ENCODE measurements at regions not wholly inside any gene's neighbourhood (a gene's known extent, or its start where the extent isn't known, plus 50 kb on each side); places are given as distances from the start of the nearest gene placed in this dataset.

DNA sequence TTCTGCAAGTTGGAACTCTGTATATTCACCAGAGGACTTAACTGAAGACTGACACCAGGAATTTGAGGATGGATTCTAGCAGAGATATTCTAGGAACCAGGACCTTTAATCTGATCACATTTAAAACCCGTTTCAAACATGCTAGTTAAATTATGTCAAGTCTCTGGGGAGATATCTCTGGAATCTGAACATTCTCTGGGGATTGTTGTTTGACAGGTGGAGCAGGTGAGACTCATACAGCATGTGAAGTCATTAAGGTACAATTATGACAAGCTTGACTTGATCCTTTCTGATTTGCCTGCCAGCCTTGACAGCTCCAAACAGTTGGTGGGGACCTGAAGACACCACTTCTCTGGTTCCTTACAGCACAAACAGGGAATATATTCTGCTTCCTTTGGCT, 100.3 kb downstream of the FAT3 start:
- TF ChIP-seq SUZ12 (IDR thresholded peaks at IDR 0.05) (no peak), SP1 (IDR thresholded peaks at IDR 0.05) (no peak), ARNT (IDR thresholded peaks at IDR 0.05) (no peak), LEF1 (IDR thresholded peaks at IDR 0.05; ENCODE audit: borderline replicate concordance) (no peak), BHLHE40 (IDR thresholded peaks at IDR 0.05; ENCODE audit: borderline replicate concordance) (no peak), ELF4 (IDR thresholded peaks at IDR 0.05) (no peak), TARDBP (IDR thresholded peaks at IDR 0.05) (no peak), NFRKB (IDR thresholded peaks at IDR 0.05) (no peak), FOXM1 (IDR thresholded peaks at IDR 0.05; ENCODE audit: borderline replicate concordance) (no peak), HDGF (IDR thresholded peaks at IDR 0.05; ENCODE audit: borderline replicate concordance) (no peak), FOXA1 (IDR thresholded peaks at IDR 0.05) (no peak), L3MBTL2 (conservative IDR thresholded peaks at IDR 0.05) (no peak), CTBP1 (IDR thresholded peaks at IDR 0.05; ENCODE audit: borderline replicate concordance) (no peak)
- TF ChIP-seq, protein P1, sequence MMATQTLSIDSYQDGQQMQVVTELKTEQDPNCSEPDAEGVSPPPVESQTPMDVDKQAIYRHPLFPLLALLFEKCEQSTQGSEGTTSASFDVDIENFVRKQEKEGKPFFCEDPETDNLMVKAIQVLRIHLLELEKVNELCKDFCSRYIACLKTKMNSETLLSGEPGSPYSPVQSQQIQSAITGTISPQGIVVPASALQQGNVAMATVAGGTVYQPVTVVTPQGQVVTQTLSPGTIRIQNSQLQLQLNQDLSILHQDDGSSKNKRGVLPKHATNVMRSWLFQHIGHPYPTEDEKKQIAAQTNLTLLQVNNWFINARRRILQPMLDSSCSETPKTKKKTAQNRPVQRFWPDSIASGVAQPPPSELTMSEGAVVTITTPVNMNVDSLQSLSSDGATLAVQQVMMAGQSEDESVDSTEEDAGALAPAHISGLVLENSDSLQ (IDR thresholded peaks at IDR 0.05), result no peak

Measured in HEK293T (cell line).